Muscle layer of duodenum (tissue), 2 donors: ENCODE measurements at regions not wholly inside any gene's neighbourhood (a gene's known extent, or its start where the extent isn't known, plus 50 kb on each side); places are given as distances from the start of the nearest gene placed in this dataset.

Experiments
- H3K27ac ChIP-seq: one replicate; pipeline ENCODE4 v1.7.0; 2013; ENCODE audit warnings: mild to moderate bottlenecking, low read length
- H3K27me3 ChIP-seq: one replicate; pipeline ENCODE4 v1.7.0; 2013; ENCODE audit warnings: low read depth, mild to moderate bottlenecking, control low read depth, low read length
- H3K36me3 ChIP-seq, 2 donors: one replicate each; pipeline ENCODE4 v1.7.0; 2013; ENCODE audit warnings: low read length in 2 of 2, control low read depth in 1 of 2, mild to moderate bottlenecking in 1 of 2; ENCODE audit not compliant: insufficient read depth in 2 of 2, control insufficient read depth in 1 of 2
- H3K4me1 ChIP-seq, 2 donors: one replicate each; pipeline ENCODE4 v1.7.0; 2013; ENCODE audit warnings: low read length in 2 of 2, mild to moderate bottlenecking in 2 of 2, control low read depth in 1 of 2, moderate library complexity in 1 of 2; ENCODE audit not compliant: insufficient read depth in 2 of 2, control insufficient read depth in 1 of 2
- H3K4me3 ChIP-seq, 2 donors: one replicate each; pipeline ENCODE4 v1.7.0; 2013; ENCODE audit warnings: low read length in 2 of 2, low read depth in 1 of 2, mild to moderate bottlenecking in 1 of 2
- H3K9me3 ChIP-seq, 2 donors: one replicate each; pipeline ENCODE4 v1.7.0; 2013; ENCODE audit warnings: low read length in 2 of 2, control low read depth in 1 of 2, mild to moderate bottlenecking in 1 of 2; ENCODE audit not compliant: control insufficient read depth in 1 of 2
- donor health status: healthy.

DNA sequence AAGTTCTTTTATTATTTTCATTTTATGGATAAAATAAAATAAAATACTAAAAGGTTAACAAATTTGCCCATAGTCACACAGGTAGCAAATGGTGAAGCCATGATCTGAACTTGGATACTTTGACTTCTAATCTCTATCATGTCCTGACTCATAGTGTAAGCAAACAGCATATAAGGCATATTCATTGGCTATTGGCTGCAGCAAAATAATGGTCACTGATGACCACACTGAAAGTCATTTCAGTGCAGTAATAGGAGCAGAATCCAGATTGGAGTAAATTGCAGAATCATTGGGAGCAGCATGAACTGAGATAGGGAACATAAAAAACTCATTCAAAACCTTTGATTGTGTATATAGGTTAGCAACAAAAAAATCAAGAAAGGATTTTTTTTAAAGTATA is 262.9 kb downstream of the PLA2G4A start:
- no peak overlapping the region for H3K27ac ChIP-seq
- H3K27me3 ChIP-seq = no peaks in the 10 kb centered on the region
- no peak overlapping the region for H3K4me3 ChIP-seq
- H3K9me3 ChIP-seq = peaks cover 0 to 4% of the 10 kb centered on the region in 2 donors
- H3K4me1 ChIP-seq = no peaks in the 10 kb centered on the region
- no peaks in the 10 kb centered on the region for H3K36me3 ChIP-seq

DNA sequence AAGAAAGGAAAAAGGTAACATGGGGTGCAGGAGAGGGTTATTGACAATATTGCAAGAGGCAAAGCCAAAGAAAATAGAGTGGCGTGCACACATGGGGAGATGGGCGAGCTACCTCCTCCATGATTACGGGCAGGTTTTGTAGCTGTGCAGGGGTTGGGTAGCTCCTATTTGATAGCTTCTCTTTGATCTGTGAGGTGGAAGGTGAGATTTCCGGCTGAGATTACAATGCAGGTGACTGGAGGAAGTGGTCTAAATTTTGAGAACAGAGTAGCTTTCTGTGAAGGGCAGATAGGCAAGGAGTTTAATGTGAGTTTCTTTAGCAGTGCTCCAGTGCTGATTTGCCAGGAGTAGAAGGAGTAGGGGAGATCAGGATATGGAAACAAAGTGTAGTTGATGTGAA is 263.4 kb downstream of the PLA2G4A start:
- H3K4me1 ChIP-seq = no peaks in the 10 kb centered on the region
- no peaks in the 10 kb centered on the region for H3K36me3 ChIP-seq
- H3K27ac ChIP-seq = no peak overlapping the region
- H3K27me3 ChIP-seq = no peaks in the 10 kb centered on the region
- H3K4me3 ChIP-seq = no peak overlapping the region
- peaks cover 0 to 4% of the 10 kb centered on the region in 2 donors for H3K9me3 ChIP-seq

DNA sequence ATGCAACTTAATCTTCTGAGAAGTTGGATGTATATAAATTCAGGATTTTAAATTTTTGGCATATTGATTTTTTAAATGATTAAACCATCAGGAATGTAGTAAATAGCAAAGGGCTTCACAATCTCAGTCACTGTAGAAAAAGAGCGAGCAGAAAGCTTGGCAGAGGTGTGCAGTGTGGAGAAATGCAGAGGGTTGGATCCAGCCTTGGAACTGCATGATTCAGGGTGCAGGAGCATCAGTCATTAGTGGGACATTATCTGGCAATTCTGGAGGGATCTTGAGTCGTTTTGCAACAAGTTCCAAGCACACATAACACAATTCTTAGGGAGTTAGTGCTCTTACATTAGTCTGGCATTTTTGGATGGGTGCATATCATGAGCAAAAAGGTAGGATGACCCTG is 267.9 kb downstream of the PLA2G4A start:
- no peak overlapping the region for H3K27ac ChIP-seq
- H3K4me3 ChIP-seq = no peak overlapping the region
- no peaks in the 10 kb centered on the region for H3K27me3 ChIP-seq
- H3K4me1 ChIP-seq = no peaks in the 10 kb centered on the region
- H3K36me3 ChIP-seq = no peaks in the 10 kb centered on the region
- no peaks in the 10 kb centered on the region for H3K9me3 ChIP-seq

DNA sequence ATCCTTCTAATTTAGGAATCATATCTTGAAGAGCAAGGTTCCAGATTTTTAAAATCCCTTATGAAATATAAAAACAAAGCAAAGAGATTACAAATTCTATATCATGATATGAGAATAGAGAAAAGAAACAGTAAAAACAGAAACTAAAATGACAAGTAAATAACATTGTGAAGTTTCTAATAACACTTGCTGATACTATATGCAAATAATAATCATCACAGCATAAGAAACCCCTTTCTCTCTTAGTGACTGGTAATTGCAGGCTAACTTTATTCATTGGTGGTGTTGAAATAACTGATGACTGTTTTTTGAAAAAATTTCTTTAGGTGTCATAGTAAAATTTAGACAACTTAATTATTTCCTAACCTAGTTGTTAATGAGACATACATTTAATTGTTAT is 281.6 kb downstream of the PLA2G4A start:
- Histone ChIP-seq H3K27ac (no peak overlapping the region), H3K27me3 (no peaks in the 10 kb centered on the region), H3K9me3 (no peaks in the 10 kb centered on the region), H3K4me1 (no peaks in the 10 kb centered on the region), H3K4me3 (no peak overlapping the region), H3K36me3 (no peaks in the 10 kb centered on the region)

DNA sequence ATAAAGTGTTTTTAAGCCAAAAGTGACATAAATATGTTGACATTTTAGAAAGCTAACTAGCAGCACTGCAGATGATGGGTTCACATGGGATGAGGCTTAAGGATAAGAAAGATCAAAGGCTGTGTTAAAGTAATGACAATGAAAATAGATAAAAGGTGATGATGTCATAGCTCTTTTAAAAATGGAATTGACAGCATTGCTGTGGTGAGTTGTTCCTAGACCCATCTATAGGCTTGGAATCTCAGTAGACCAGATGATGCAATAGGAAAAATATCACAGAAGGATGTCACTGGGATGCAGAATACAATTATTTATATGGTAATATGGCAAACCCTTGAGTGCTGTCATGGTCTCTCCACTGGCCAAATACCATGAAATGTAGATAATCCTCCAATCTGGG is 286.0 kb downstream of the PLA2G4A start:
- H3K27me3 ChIP-seq = no peaks in the 10 kb centered on the region
- no peaks in the 10 kb centered on the region for H3K36me3 ChIP-seq
- H3K4me3 ChIP-seq = no peak overlapping the region
- H3K27ac ChIP-seq = no peak overlapping the region
- H3K4me1 ChIP-seq = no peaks in the 10 kb centered on the region
- no peaks in the 10 kb centered on the region for H3K9me3 ChIP-seq

DNA sequence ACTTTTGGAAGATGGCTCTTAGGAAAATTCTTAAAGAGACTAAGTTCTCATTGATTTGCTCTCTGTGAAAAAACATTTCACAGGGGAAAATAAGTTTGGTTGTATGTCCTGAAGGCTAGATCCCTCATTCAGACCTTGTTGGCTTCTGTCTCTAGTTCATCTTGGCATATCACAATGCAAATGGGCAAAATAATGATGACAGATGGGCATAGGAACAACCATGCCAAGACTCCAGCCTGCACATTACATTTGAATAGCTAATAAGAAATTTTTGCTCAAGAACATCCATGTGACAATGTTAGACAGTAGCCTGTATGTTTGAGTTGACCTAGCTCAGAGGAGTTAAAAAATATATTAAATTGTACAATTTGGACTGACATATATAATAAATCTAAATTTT is 292.9 kb downstream of the PLA2G4A start:
- no peak overlapping the region for H3K27ac ChIP-seq
- no peaks in the 10 kb centered on the region for H3K36me3 ChIP-seq
- H3K9me3 ChIP-seq = no peaks in the 10 kb centered on the region
- no peaks in the 10 kb centered on the region for H3K4me1 ChIP-seq
- no peak overlapping the region for H3K4me3 ChIP-seq
- no peaks in the 10 kb centered on the region for H3K27me3 ChIP-seq

DNA sequence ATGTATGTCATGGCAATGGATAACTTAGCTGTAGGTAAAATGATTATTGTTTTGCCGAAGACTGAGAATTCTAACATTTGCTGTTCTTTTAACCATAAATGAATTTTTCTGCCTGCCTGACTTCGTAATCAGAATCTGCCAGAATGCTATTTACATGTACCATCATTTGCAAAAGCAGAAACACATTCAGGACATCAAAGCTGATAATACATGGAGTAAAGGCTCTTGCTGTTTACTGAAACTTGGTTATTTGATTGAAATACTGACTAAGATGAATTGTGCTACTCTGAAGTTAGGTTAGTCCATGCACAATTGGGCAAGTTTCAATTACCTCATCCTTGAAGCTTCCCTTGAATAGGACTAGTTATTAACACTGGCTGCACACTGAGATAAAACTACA is 293.8 kb downstream of the PLA2G4A start:
- Histone ChIP-seq H3K27ac (no peak overlapping the region), H3K9me3 (no peaks in the 10 kb centered on the region), H3K36me3 (no peaks in the 10 kb centered on the region), H3K4me3 (no peak overlapping the region), H3K27me3 (no peaks in the 10 kb centered on the region), H3K4me1 (no peaks in the 10 kb centered on the region)

DNA sequence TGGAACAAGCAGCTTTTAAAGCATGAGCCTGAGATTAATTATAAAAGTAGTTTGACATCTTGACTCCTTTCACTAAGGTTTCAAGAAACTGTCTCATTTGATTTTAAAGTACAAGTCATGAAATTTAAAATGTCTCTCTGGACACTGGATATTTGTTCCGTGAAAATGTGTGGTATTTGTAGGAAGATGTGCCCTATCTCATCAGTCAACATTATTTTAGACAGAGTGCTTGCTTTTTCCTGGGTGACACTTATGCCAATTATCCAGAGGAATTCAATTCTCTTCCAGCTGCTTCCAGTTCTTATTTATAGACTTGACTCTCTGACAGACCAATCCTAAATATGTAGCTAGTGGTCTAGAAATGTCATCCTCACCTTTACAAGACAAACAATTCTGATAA is 300.4 kb downstream of the PLA2G4A start:
- Histone ChIP-seq H3K27ac (no peak overlapping the region), H3K9me3 (peaks cover 0 to 9% of the 10 kb centered on the region in 2 donors), H3K27me3 (no peaks in the 10 kb centered on the region), H3K4me3 (no peak overlapping the region), H3K4me1 (no peaks in the 10 kb centered on the region), H3K36me3 (no peaks in the 10 kb centered on the region)

DNA sequence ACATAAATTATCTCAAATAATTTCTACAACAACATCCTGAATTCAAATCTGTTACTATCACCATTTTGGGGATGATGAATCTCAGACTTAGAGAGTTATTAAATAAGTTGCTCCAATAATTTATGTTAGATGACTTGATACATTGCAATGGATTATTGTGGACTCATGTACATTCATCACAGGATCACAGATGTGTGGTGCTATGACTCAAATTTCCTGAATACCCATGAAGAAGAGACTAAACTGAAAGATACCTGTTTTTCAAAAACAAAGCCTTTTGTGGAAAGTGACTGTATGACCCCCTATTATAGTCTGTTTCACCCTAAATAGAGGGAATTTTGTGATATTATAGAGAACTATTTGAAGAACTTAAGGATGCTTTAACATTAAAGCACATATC is 315.0 kb downstream of the PLA2G4A start:
- Histone ChIP-seq H3K27me3 (no peaks in the 10 kb centered on the region), H3K36me3 (no peaks in the 10 kb centered on the region), H3K9me3 (peaks cover 0 to 2% of the 10 kb centered on the region in 2 donors)

DNA sequence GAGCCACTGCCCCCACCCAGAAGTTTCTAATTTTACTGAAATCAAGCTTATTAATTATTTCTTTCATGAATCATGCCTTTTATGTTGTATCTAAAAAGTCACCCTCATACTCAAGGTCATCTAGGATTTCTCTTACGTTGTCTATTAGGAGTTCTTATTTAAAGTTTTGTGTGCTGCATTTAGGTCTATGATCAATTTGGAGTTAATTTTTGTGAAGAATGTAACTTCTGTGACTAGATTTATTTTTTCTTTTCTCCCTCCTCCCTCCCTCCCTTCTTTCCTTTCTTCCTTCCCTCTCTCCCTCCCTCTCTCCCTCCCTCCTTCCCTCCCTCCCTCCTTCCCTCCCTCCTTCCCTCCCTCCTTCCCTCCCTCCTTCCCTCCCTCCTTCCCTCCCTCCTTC is 317.6 kb downstream of the PLA2G4A start:
- H3K36me3 ChIP-seq = no peaks in the 10 kb centered on the region
- H3K4me3 ChIP-seq = no peak overlapping the region
- H3K9me3 ChIP-seq = peaks cover 0 to 2% of the 10 kb centered on the region in 2 donors
- no peak overlapping the region for H3K27ac ChIP-seq
- no peaks in the 10 kb centered on the region for H3K27me3 ChIP-seq
- H3K4me1 ChIP-seq = no peaks in the 10 kb centered on the region

More for the DNA sequence above, 315.0 kb downstream of the PLA2G4A start:
- Histone ChIP-seq H3K4me1 (no peaks in the 10 kb centered on the region), H3K27ac (no peak overlapping the region), H3K4me3 (no peak overlapping the region)

DNA sequence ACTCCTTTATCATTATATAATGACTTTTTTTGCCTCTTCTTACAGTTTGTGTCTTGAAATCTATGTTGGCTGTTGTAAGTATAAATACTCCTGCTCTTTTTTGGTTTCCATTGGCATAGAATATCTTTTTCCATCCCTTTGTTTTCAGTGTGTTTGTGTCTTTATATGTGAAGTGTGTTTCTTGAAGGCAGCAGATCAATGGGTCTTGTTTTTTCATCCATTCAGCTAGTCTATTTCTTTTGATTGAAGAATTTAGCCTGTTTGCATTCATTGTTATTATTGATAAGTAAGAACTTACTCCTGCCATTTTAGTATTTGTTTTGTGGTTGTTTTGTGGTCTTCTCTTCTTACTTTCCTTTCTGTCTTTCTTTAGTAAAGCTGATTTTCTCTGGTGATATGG is 322.8 kb downstream of the PLA2G4A start:
- Histone ChIP-seq H3K36me3 (no peaks in the 10 kb centered on the region), H3K9me3 (peaks cover 0 to 22% of the 10 kb centered on the region in 2 donors), H3K4me3 (no peak overlapping the region), H3K27me3 (no peaks in the 10 kb centered on the region), H3K27ac (no peak overlapping the region), H3K4me1 (no peaks in the 10 kb centered on the region)

DNA sequence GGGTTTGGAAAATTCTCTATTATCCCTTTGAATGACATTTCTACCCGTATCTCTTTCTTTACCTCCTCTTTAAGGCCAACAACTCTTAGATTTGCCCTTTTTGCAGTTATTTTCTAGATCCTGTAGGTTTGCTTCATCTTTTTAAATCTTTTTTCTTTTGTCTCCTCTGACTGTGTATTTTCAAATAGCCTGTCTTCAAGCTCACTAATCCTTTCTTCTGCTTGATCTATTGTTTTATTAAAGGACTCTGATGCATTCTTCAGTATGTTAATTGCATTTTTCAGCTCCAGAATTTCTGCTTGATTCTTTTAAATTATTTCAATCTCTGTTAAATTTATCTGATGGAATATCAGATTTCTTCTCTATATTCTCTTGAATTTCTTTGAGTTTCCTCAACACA is 324.3 kb downstream of the PLA2G4A start:
- Histone ChIP-seq H3K4me3 (no peak overlapping the region), H3K4me1 (no peaks in the 10 kb centered on the region), H3K27ac (no peak overlapping the region), H3K9me3 (peaks cover 0 to 22% of the 10 kb centered on the region in 2 donors), H3K27me3 (no peaks in the 10 kb centered on the region), H3K36me3 (no peaks in the 10 kb centered on the region)
